ENCODE measurements at regions not wholly inside any gene's neighbourhood (a gene's known extent, or its start where the extent isn't known, plus 50 kb on each side); places are given as distances from the start of the nearest gene placed in this dataset.

DNA sequence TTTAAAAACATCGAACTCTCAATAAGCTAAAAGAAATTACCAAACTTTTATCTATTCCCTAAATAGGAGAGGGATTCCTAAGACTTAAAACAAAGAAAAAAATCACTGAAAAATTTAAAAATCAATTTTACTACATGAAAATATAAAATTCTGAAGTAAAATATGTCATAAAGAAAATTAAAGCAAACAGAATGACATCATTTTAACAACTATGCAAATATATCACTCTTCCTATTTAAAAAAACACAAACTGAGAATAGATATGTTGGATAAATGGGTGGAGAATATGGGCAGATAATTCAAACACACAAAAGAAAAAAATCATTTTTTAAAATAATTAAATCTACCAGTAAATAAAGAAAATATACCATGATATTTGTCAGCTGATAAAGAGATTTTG, 510.0 kb downstream of the BCL11B start:
- TF ChIP-seq, protein P1, sequence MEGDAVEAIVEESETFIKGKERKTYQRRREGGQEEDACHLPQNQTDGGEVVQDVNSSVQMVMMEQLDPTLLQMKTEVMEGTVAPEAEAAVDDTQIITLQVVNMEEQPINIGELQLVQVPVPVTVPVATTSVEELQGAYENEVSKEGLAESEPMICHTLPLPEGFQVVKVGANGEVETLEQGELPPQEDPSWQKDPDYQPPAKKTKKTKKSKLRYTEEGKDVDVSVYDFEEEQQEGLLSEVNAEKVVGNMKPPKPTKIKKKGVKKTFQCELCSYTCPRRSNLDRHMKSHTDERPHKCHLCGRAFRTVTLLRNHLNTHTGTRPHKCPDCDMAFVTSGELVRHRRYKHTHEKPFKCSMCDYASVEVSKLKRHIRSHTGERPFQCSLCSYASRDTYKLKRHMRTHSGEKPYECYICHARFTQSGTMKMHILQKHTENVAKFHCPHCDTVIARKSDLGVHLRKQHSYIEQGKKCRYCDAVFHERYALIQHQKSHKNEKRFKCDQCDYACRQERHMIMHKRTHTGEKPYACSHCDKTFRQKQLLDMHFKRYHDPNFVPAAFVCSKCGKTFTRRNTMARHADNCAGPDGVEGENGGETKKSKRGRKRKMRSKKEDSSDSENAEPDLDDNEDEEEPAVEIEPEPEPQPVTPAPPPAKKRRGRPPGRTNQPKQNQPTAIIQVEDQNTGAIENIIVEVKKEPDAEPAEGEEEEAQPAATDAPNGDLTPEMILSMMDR (conservative IDR thresholded peaks at IDR 0.05), result no peak
- no peak for TF ChIP-seq ZFX (IDR thresholded peaks at IDR 0.05)
